Lower leg skin (tissue), 3 donors: ENCODE measurements at regions not wholly inside any gene's neighbourhood (a gene's known extent, or its start where the extent isn't known, plus 50 kb on each side); places are given as distances from the start of the nearest gene placed in this dataset.

Experiments
- POLR2A ChIP-seq, 2 donors: fragments of 450-650 bp; IDR thresholded peaks; one replicate each; pipeline ENCODE4 v1.6.1; 2016 to 2017; ENCODE audit warnings: antibody characterized with exemption in 2 of 2, mild to moderate bottlenecking in 1 of 2, moderate library complexity in 1 of 2
- TF ChIP-seq, protein P1 (sequence below), 3 donors: fragments of 450-650 bp; IDR thresholded peaks; one replicate each; pipeline ENCODE4 v1.5.1; 2016; ENCODE audit warnings: antibody characterized with exemption in 3 of 3, mild to moderate bottlenecking in 3 of 3, moderate library complexity in 2 of 3

DNA sequence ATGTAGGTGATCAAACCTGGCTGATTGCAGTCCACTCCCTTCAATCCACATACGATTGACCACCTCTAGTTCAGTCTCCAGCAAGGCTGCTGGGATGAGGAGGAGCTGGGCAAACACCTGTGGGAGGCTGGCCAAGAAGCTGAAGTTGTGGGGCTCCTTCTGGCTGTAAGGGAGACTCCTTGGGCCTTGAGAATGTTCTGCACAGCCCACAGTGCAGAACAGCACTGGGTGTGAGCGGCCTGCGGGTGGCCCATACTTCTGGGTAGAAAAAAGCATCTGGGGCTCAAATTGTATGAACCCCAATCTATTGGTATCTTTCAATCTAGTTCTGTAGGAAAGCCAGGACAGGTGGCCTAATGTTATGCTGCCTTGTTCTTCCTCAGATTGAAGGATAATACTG is 1608.8 kb upstream of the PCDH10 start:
- TF ChIP-seq, protein P1, sequence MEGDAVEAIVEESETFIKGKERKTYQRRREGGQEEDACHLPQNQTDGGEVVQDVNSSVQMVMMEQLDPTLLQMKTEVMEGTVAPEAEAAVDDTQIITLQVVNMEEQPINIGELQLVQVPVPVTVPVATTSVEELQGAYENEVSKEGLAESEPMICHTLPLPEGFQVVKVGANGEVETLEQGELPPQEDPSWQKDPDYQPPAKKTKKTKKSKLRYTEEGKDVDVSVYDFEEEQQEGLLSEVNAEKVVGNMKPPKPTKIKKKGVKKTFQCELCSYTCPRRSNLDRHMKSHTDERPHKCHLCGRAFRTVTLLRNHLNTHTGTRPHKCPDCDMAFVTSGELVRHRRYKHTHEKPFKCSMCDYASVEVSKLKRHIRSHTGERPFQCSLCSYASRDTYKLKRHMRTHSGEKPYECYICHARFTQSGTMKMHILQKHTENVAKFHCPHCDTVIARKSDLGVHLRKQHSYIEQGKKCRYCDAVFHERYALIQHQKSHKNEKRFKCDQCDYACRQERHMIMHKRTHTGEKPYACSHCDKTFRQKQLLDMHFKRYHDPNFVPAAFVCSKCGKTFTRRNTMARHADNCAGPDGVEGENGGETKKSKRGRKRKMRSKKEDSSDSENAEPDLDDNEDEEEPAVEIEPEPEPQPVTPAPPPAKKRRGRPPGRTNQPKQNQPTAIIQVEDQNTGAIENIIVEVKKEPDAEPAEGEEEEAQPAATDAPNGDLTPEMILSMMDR (IDR thresholded peaks at IDR 0.05): no peak
- no peak for TF ChIP-seq POLR2A (IDR thresholded peaks at IDR 0.05)
